Panc1 (cell line): ENCODE measurements at regions not wholly inside any gene's neighbourhood (a gene's known extent, or its start where the extent isn't known, plus 50 kb on each side); places are given as distances from the start of the nearest gene placed in this dataset.

Experiments
- ATAC-seq: fragments of 200-7000 bp; cut with Tn5 transposase; 2 replicates; pipeline ENCODE4 v1.9.1; 2020; ENCODE audit warnings: mild to moderate bottlenecking, moderate library complexity
- BruUV-seq: library from RNA; stranded (reverse); fragments of 400-500 nt; replicated peaks from 2 replicates; lab custom pipeline; 2021; lab: Mats Ljungman, UMichigan
- CTCF ChIA-PET: fragments of 300-600 bp; sonication (Branson Sonifier 250); formaldehyde crosslinking; loops from one replicate; lab custom pipeline; 2022; ENCODE audit warnings: antibody characterized with exemption; lab: Charles Lee
- POLR2A ChIA-PET: fragments of 300-600 bp; sonication (Branson Sonifier 250); formaldehyde crosslinking; loops from one replicate; lab custom pipeline; 2022; ENCODE audit warnings: antibody characterized with exemption; lab: Charles Lee
- DNase-seq: peaks from one replicate; pipeline ENCODE4 v3.0.0-alpha.2; 2010; ENCODE audit warnings: low read depth, low spot score
- H3K27ac ChIP-seq: 2 replicates; pipeline ENCODE4 v1.5.1; 2011; ENCODE audit warnings: mild to moderate bottlenecking, low read length, inconsistent platforms
- H3K27me3 ChIP-seq: fragments of 200-500 bp; sonication (Bioruptor generic); 2 replicates; pipeline ENCODE4 v1.6.0; 2014; ENCODE audit warnings: low read length, inconsistent platforms; ENCODE audit not compliant: control insufficient read depth, insufficient read depth
- H3K36me3 ChIP-seq: fragments of 200-500 bp; sonication (Bioruptor generic); 2 replicates; pipeline ENCODE4 v1.5.1; 2014; ENCODE audit warnings: inconsistent platforms, mild to moderate bottlenecking, low read length, moderate library complexity; ENCODE audit not compliant: control insufficient read depth, insufficient read depth
- H3K4me1 ChIP-seq: 2 replicates; pipeline ENCODE4 v1.5.1; 2011; ENCODE audit warnings: inconsistent platforms, mild to moderate bottlenecking, low read length, moderate library complexity; ENCODE audit not compliant: control insufficient read depth, insufficient read depth
- H3K4me3 ChIP-seq, 2 experiments: 2 replicates each; pipeline ENCODE4 v1.5.1; 2011 to 2012; ENCODE audit warnings: low read depth in 2 of 2, low read length in 2 of 2, mild to moderate bottlenecking in 2 of 2, inconsistent platforms in 1 of 2, moderate library complexity in 1 of 2
- H3K9me3 ChIP-seq: fragments of 200-500 bp; sonication (Bioruptor generic); 2 replicates; pipeline ENCODE4 v1.5.1; 2014; ENCODE audit warnings: low read depth, mild to moderate bottlenecking, inconsistent platforms, low read length, moderate library complexity; ENCODE audit not compliant: control insufficient read depth, insufficient read depth
- CTCF ChIP-seq: fragments of 450-650 bp; IDR thresholded peaks from 2 replicates; pipeline ENCODE4 v1.5.1; 2017; ENCODE audit warnings: mild to moderate bottlenecking
- POLR2AphosphoS5 ChIP-seq: IDR thresholded peaks from 2 replicates; pipeline ENCODE4 v1.6.1; 2012; ENCODE audit warnings: mild to moderate bottlenecking, low read depth, low read length, moderate library complexity
- REST ChIP-seq, 2 experiments: IDR thresholded peaks; 2 replicates each; pipeline ENCODE4 v1.6.1; 2011 to 2012; ENCODE audit warnings: low read depth in 2 of 2, control low read depth in 1 of 2, low read length in 1 of 2, mild to moderate bottlenecking in 1 of 2, moderate library complexity in 1 of 2; ENCODE audit not compliant: insufficient read depth in 1 of 2
- SIN3A ChIP-seq: IDR thresholded peaks from 2 replicates; pipeline ENCODE4 v1.6.1; 2012; ENCODE audit warnings: low read depth, mild to moderate bottlenecking, low read length, moderate library complexity, borderline replicate concordance; ENCODE audit not compliant: insufficient read depth
- TCF7L2 ChIP-seq: IDR thresholded peaks from 2 replicates; pipeline ENCODE4 v1.6.1; 2011; ENCODE audit warnings: mild to moderate bottlenecking, low read depth, low read length, inconsistent platforms
- in situ Hi-C: cut with HindIII; loops from 2 replicates; pipeline ENCODE4 v1.10.0; 2016; ENCODE audit warnings: low sequenced_read_pairs, low pct_unique_long_range_greater_than_20kb
- intact Hi-C: fragments of 100-400 bp; cut with micrococcal nuclease; formaldehyde crosslinking; loops from one replicate; pipeline ENCODE4 v1.10.0; 2022; ENCODE audit not compliant: unreplicated experiment

DNA sequence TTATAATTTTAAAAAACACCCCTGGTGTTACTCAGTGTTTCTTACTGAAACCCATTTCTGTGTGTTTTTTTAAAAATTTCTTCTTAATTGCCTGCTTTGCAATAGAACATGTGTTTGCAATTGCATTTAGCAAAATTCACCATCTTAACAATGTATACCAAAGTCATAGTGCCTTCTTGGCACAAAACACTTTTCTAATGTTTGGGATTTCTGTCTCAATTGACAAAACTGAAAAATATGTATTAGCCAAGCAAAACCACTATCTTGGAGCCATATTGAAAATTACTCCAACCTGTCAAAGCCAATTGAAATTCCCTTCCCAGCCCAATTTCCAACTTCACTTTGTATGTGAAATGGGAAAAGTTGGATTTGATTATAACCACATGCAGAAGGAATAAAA lies 88.4 kb upstream of the RSPO3 start:
- H3K36me3 ChIP-seq: no peaks in the 10 kb centered on the region
- no peak for TF ChIP-seq REST (IDR thresholded peaks at IDR 0.05; ENCODE audit: insufficient read depth in 1 of 2, low read depth in 2 of 2, low read length in 1 of 2)
- TF ChIP-seq SIN3A: no peak
- no peak for TF ChIP-seq TCF7L2
- no peak for TF ChIP-seq POLR2AphosphoS5
- TF ChIP-seq CTCF: no peak
- H3K4me3 ChIP-seq: no peak overlapping the region
- H3K27me3 ChIP-seq: no peaks in the 10 kb centered on the region
- DNase-seq: no peak
- BruUV-seq: no TSS peak
- intact Hi-C loops: no loop called here
- ATAC-seq: no peak
- H3K4me1 ChIP-seq: no peaks in the 10 kb centered on the region
- H3K27ac ChIP-seq: no peak overlapping the region
- in situ Hi-C loops: no loop called here
- H3K9me3 ChIP-seq: no peaks in the 10 kb centered on the region
- ChIA-PET CTCF (no interaction called here), POLR2A (no interaction called here)

DNA sequence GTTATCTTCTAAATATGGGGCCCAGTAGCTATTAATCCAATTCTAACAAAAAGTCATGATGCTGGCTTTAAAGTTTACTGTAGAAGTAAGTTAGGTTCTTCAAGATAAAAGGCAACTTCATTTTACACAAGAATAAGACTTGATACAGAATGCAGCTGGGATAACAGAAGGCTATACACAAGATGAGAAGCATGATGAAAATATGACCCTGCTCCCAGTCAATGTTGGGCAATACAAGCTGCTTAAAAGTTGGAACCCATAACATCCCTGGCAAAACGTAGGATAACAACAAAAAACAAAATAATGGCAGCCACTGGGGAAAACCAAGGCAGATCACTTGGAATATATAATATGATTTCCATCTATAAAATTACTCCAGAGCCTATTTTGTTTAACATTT lies 87.6 kb upstream of the RSPO3 start:
- H3K9me3 ChIP-seq: no peaks in the 10 kb centered on the region
- in situ Hi-C loops (no loop called here), intact Hi-C loops (no loop called here)
- H3K4me1 ChIP-seq: no peaks in the 10 kb centered on the region
- H3K36me3 ChIP-seq: no peaks in the 10 kb centered on the region
- H3K4me3 ChIP-seq: no peak overlapping the region
- H3K27me3 ChIP-seq: no peaks in the 10 kb centered on the region
- ChIA-PET CTCF (no interaction called here), POLR2A (no interaction called here)
- ATAC-seq: no peak
- DNase-seq: no peak
- no TSS peak for BruUV-seq
- TF ChIP-seq POLR2AphosphoS5 (no peak), SIN3A (no peak), CTCF (no peak), TCF7L2 (no peak), REST (IDR thresholded peaks at IDR 0.05; ENCODE audit: insufficient read depth in 1 of 2, low read depth in 2 of 2, low read length in 1 of 2) (no peak)
- H3K27ac ChIP-seq: no peak overlapping the region
